Neural cell (in vitro differentiated cells): ENCODE measurements at regions not wholly inside any gene's neighbourhood (a gene's known extent, or its start where the extent isn't known, plus 50 kb on each side); places are given as distances from the start of the nearest gene placed in this dataset.
"Not testable (repeated sequence)": the region's sequence is repeated elsewhere in the genome, so short reads cannot be mapped to it uniquely, and the experiment has no call there.

Source experiments
- H2AFZ ChIP-seq: fragments of 200-600, 300-800 bp; sonication (generic), shearing (Covaris generic); 2 replicates; pipeline ENCODE4 v1.6.0; 2014; ENCODE audit warnings: low read depth, mild to moderate bottlenecking, antibody characterized with exemption, low read length, moderate library complexity
- H3F3A ChIP-seq: fragments of 200-600 bp; shearing (Covaris generic); 2 replicates; pipeline ENCODE4 v1.6.1; 2016; ENCODE audit warnings: mild to moderate bottlenecking, moderate library complexity, mixed read lengths, antibody characterized with exemption, low read length; ENCODE audit not compliant: insufficient read depth, poor library complexity, severe bottlenecking
- H3K27ac ChIP-seq: fragments of 200-600, 300-800 bp; sonication (generic), shearing (Covaris generic); 2 replicates; pipeline ENCODE4 v1.5.1; 2014; ENCODE audit warnings: mild to moderate bottlenecking, low read length, moderate library complexity
- H3K27me3 ChIP-seq: fragments of 300-800, 200-600 bp; sonication (generic), shearing (Covaris generic); 2 replicates; pipeline ENCODE4 v1.6.0; 2014; ENCODE audit warnings: mild to moderate bottlenecking, low read depth, low read length, moderate library complexity; ENCODE audit not compliant: insufficient read depth
- H3K36me3 ChIP-seq: fragments of 300-800, 200-600 bp; sonication (generic), shearing (Covaris generic); 2 replicates; pipeline ENCODE4 v1.5.1; 2014; ENCODE audit warnings: mild to moderate bottlenecking, antibody characterized with exemption, low read length, moderate library complexity; ENCODE audit not compliant: insufficient read depth
- H3K4me2 ChIP-seq: fragments of 300-800, 200-600 bp; sonication (generic), shearing (Covaris generic); 2 replicates; pipeline ENCODE4 v1.6.0; 2014; ENCODE audit warnings: mild to moderate bottlenecking, low read length
- H3K4me3 ChIP-seq: fragments of 300-800, 200-600 bp; sonication (generic), shearing (Covaris generic); 2 replicates; pipeline ENCODE4 v1.5.1; 2014; ENCODE audit warnings: mild to moderate bottlenecking, low read length, moderate library complexity
- H3K79me2 ChIP-seq: fragments of 200-600 bp; shearing (Covaris generic); replicated peaks from 2 replicates; pipeline ENCODE4 v1.6.0; 2014; ENCODE audit warnings: mild to moderate bottlenecking, low read length, moderate library complexity; ENCODE audit not compliant: insufficient read depth
- H3K9ac ChIP-seq: fragments of 300-800, 200-600 bp; sonication (generic), shearing (Covaris generic); 2 replicates; pipeline ENCODE4 v1.6.1; 2016; ENCODE audit warnings: mild to moderate bottlenecking, low read length, mixed read lengths
- H3K9me2 ChIP-seq: fragments of 200-600 bp; shearing (Covaris generic); 2 replicates; pipeline ENCODE4 v1.6.1; 2016; ENCODE audit warnings: mild to moderate bottlenecking, low read length, mixed read lengths; ENCODE audit not compliant: insufficient read depth
- H3K9me3 ChIP-seq: fragments of 200-600, 300-800 bp; sonication (generic), shearing (Covaris generic); 2 replicates; pipeline ENCODE4 v1.6.1; 2016; ENCODE audit warnings: mild to moderate bottlenecking, mixed run types, low read length, moderate library complexity, mixed read lengths
- H4K20me1 ChIP-seq: fragments of 200-600 bp; shearing (Covaris generic); 2 replicates; pipeline ENCODE4 v1.6.1; 2016; ENCODE audit warnings: mild to moderate bottlenecking, mixed run types; ENCODE audit not compliant: insufficient read depth
- CTCF ChIP-seq: fragments of 450-650 bp; IDR thresholded peaks from 2 replicates; pipeline ENCODE4 v1.5.1; 2014; ENCODE audit warnings: antibody characterized with exemption, mild to moderate bottlenecking, moderate library complexity; ENCODE audit not compliant: poor library complexity, severe bottlenecking
- EP300 ChIP-seq: fragments of 450-650 bp; conservative IDR thresholded peaks from 2 replicates; pipeline ENCODE4 v1.6.1; 2014; ENCODE audit warnings: antibody characterized with exemption, mild to moderate bottlenecking, moderate library complexity; ENCODE audit not compliant: poor library complexity, severe bottlenecking
- EZH2 ChIP-seq: fragments of 200-600, 300-800 bp; shearing (Covaris generic), sonication (generic); IDR thresholded peaks from 2 replicates; pipeline ENCODE4 v1.6.1; 2014; ENCODE audit warnings: antibody characterized with exemption, low read length, borderline replicate concordance, mild to moderate bottlenecking; ENCODE audit not compliant: insufficient read depth, poor library complexity, severe bottlenecking
- MXI1 ChIP-seq: fragments of 450-650 bp; conservative IDR thresholded peaks from 2 replicates; pipeline ENCODE4 v1.6.1; 2014; ENCODE audit warnings: antibody characterized with exemption, mild to moderate bottlenecking; ENCODE audit not compliant: poor library complexity, severe bottlenecking
- POLR2AphosphoS5 ChIP-seq: IDR thresholded peaks from 2 replicates; pipeline ENCODE4 v1.6.1; 2012
- RAD21 ChIP-seq: fragments of 450-650 bp; conservative IDR thresholded peaks from 2 replicates; pipeline ENCODE4 v1.6.1; 2014; ENCODE audit warnings: antibody characterized with exemption, mild to moderate bottlenecking, moderate library complexity
- REST ChIP-seq: IDR thresholded peaks from 2 replicates; pipeline ENCODE4 v1.6.1; 2012; ENCODE audit warnings: borderline replicate concordance
- SMC3 ChIP-seq: fragments of 450-650 bp; conservative IDR thresholded peaks from 2 replicates; pipeline ENCODE4 v1.6.1; 2014; ENCODE audit warnings: antibody characterized with exemption, mild to moderate bottlenecking, moderate library complexity; ENCODE audit not compliant: poor library complexity
- TAF1 ChIP-seq: IDR thresholded peaks from 2 replicates; pipeline ENCODE4 v1.6.1; 2012; ENCODE audit warnings: low read depth

GRCh38 chr11:106565326-106565725, 452.9 kb downstream of the GUCY1A2 start:
- TF ChIP-seq MXI1 (no peak), RAD21 (no peak), SMC3 (no peak), POLR2AphosphoS5 (no peak), REST (no peak), EZH2 (no peak), TAF1 (no peak), CTCF (no peak)
- H3K9ac ChIP-seq = no peak overlapping the region
- H2AFZ ChIP-seq = no peak overlapping the region
- no peaks in the 10 kb centered on the region for H3K36me3 ChIP-seq
- no peak overlapping the region for H3K4me2 ChIP-seq
- no peaks in the 10 kb centered on the region for H3K9me2 ChIP-seq
- no peak overlapping the region for H3K4me3 ChIP-seq
- H3K27ac ChIP-seq = no peak overlapping the region
- no peaks in the 10 kb centered on the region for H3K9me3 ChIP-seq
- no peaks in the 10 kb centered on the region for H3K27me3 ChIP-seq
- no peaks in the 10 kb centered on the region for H3K79me2 ChIP-seq
- H3F3A ChIP-seq = no peaks in the 10 kb centered on the region
- H4K20me1 ChIP-seq = no peaks in the 10 kb centered on the region

GRCh38 chr11:106568632-106569031, 449.6 kb downstream of the GUCY1A2 start:
- Histone ChIP-seq H3K9me2 (no peaks in the 10 kb centered on the region), H3K27ac (no peak overlapping the region), H3F3A (no peaks in the 10 kb centered on the region), H3K36me3 (no peaks in the 10 kb centered on the region), H3K79me2 (no peaks in the 10 kb centered on the region), H3K4me3 (no peak overlapping the region), H2AFZ (no peak overlapping the region), H3K27me3 (no peaks in the 10 kb centered on the region), H4K20me1 (no peaks in the 10 kb centered on the region), H3K9ac (no peak overlapping the region), H3K4me2 (no peak overlapping the region), H3K9me3 (no peaks in the 10 kb centered on the region)
- TF ChIP-seq MXI1 = no peak
- TF ChIP-seq REST = no peak
- no peak for TF ChIP-seq EZH2
- TF ChIP-seq EP300 = peak; percentile 88
- no peak for TF ChIP-seq CTCF
- peak; percentile 32 for TF ChIP-seq POLR2AphosphoS5

GRCh38 chr11:106577384-106577783, 440.9 kb downstream of the GUCY1A2 start:
- H3K27ac ChIP-seq, H3K4me3 ChIP-seq, H3F3A ChIP-seq, H4K20me1 ChIP-seq, H3K9ac ChIP-seq, H3K27me3 ChIP-seq, H3K9me3 ChIP-seq, H3K36me3 ChIP-seq, H2AFZ ChIP-seq, H3K4me2 ChIP-seq, H3K9me2 ChIP-seq, H3K79me2 ChIP-seq: not testable (repeated sequence)
